Nephron (organoid): ENCODE measurements at regions not wholly inside any gene's neighbourhood (a gene's known extent, or its start where the extent isn't known, plus 50 kb on each side); places are given as distances from the start of the nearest gene placed in this dataset.

Experiments used
- H3K27ac Mint-ChIP-seq, 3 experiments: 2 replicates each; pipeline ENCODE4 v1.8.0; 2020; ENCODE audit warnings: mixed read lengths in 3 of 3, mild to moderate bottlenecking in 2 of 3, moderate library complexity in 1 of 3
- H3K27me3 Mint-ChIP-seq: 2 replicates; pipeline ENCODE4 v1.8.0; 2021; ENCODE audit warnings: low read depth, mild to moderate bottlenecking, moderate library complexity, mixed read lengths
- H3K36me3 Mint-ChIP-seq: 2 replicates; pipeline ENCODE4 v1.8.0; 2020; ENCODE audit warnings: low read depth, mixed read lengths
- H3K4me1 Mint-ChIP-seq: 2 replicates; pipeline ENCODE4 v1.8.0; 2020; ENCODE audit warnings: mixed read lengths
- H3K4me3 Mint-ChIP-seq, 3 experiments: 2 replicates each; pipeline ENCODE4 v1.8.0; 2020; ENCODE audit warnings: mild to moderate bottlenecking in 3 of 3, mixed read lengths in 3 of 3, moderate library complexity in 2 of 3
- H3K9me3 Mint-ChIP-seq: 2 replicates; pipeline ENCODE4 v1.8.0; 2020; ENCODE audit warnings: mixed read lengths
- TF ChIP-seq, protein P1 (sequence below), 3 experiments: fragments of 200-600 bp; sonication (generic); IDR thresholded peaks; one replicate each; pipeline ENCODE4 v1.5.0; 2021; ENCODE audit warnings: antibody characterized with exemption in 3 of 3; ENCODE audit not compliant: unreplicated experiment in 3 of 3

DNA sequence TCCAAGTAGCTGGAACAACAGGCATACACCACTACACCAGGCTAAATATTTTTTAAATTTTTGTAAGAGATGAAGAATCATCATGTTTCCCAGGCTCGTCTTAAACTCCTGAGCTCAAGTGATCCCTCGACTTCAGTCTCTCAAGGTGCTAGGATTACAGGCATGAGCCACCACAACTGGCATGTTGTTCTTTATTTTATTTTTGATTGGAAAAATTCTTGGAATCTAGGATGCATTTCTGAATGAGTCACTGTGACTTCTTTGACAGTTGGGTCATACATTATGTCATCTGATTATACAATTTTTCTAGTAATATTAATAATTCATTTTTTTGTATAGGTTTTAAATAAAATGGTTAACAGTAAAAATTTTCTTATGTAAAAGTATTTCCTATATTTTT, 870.2 kb downstream of the SI start:
- Mint-ChIP-seq H3K4me3 (no peak overlapping the region), H3K36me3 (no peaks in the 10 kb centered on the region), H3K27ac (no peak overlapping the region), H3K9me3 (no peaks in the 10 kb centered on the region), H3K27me3 (no peaks in the 10 kb centered on the region), H3K4me1 (no peaks in the 10 kb centered on the region)
- TF ChIP-seq, protein P1, sequence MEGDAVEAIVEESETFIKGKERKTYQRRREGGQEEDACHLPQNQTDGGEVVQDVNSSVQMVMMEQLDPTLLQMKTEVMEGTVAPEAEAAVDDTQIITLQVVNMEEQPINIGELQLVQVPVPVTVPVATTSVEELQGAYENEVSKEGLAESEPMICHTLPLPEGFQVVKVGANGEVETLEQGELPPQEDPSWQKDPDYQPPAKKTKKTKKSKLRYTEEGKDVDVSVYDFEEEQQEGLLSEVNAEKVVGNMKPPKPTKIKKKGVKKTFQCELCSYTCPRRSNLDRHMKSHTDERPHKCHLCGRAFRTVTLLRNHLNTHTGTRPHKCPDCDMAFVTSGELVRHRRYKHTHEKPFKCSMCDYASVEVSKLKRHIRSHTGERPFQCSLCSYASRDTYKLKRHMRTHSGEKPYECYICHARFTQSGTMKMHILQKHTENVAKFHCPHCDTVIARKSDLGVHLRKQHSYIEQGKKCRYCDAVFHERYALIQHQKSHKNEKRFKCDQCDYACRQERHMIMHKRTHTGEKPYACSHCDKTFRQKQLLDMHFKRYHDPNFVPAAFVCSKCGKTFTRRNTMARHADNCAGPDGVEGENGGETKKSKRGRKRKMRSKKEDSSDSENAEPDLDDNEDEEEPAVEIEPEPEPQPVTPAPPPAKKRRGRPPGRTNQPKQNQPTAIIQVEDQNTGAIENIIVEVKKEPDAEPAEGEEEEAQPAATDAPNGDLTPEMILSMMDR (IDR thresholded peaks at IDR 0.05; ENCODE audit: unreplicated experiment in 3 of 3) = no peak

DNA sequence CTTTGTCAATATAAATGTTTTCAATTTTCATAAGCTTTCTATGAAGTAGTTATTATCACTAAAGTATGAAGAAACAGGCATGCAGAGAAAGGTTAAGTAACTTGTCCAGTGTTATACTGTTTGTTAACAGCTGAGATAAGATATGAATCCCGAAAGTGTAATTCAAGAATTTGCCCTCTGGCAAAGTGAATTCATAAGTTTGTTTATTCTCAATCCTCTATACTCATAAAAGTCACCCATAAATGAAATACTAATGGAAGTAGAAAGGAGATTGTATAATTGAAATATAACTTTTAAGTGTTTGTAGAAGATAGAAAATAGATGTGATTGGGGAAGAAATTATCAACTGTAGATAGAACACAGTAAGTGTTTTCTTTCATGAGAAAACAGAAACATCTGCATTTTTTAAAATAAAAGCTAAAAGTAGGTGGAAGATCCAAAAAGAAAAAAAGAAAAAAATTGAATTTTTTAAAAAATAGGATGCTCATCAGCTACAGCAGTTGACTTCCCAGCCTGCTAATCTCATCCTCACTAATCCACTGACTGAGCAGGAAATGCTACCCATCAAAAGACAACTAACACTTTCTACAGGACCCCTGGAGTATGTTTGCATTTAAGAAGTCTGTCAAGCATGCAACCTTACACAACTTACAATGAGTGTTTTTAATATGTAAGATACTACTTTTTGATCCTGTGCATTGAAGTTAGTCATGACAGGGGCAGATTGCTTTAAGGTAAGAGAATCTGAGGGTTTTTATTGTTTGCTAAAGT, 878.1 kb downstream of the SI start:
- Mint-ChIP-seq H3K4me1 (no peaks in the 10 kb centered on the region), H3K36me3 (no peaks in the 10 kb centered on the region), H3K27ac (no peak overlapping the region), H3K27me3 (no peaks in the 10 kb centered on the region), H3K4me3 (no peak overlapping the region), H3K9me3 (no peaks in the 10 kb centered on the region)
- TF ChIP-seq, protein P1 (IDR thresholded peaks at IDR 0.05; ENCODE audit: unreplicated experiment in 3 of 3) = no peak

GRCh38 chr3:164196477-164196876, 881.8 kb downstream of the SI start:
- Mint-ChIP-seq H3K4me1 (no peaks in the 10 kb centered on the region), H3K27me3 (no peaks in the 10 kb centered on the region), H3K9me3 (no peaks in the 10 kb centered on the region), H3K4me3 (no peak overlapping the region), H3K36me3 (no peaks in the 10 kb centered on the region), H3K27ac (no peak overlapping the region)
- TF ChIP-seq, protein P1 (IDR thresholded peaks at IDR 0.05; ENCODE audit: unreplicated experiment in 3 of 3) = no peak

DNA sequence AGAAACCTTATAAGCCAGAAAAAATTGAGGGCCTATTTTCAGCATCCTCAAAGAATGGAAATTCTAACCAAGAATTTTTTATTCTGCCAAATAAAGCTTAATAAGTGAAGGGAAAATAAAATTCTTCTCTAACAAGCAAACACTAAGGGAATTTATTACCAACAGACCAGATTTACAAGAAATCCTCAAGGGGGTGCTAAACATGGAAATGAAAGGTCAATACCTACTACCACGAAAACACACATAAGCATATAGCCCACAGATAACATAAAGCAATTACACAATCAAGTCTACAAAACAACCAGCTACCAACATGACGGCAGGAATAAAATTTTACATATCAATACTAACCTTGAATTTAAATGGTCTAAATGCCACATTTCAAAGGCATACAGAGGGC, 883.5 kb downstream of the SI start:
- Mint-ChIP-seq H3K9me3 (no peaks in the 10 kb centered on the region), H3K4me1 (no peaks in the 10 kb centered on the region), H3K27me3 (no peaks in the 10 kb centered on the region), H3K4me3 (no peak overlapping the region), H3K36me3 (no peaks in the 10 kb centered on the region), H3K27ac (no peak overlapping the region)
- TF ChIP-seq, protein P1 (IDR thresholded peaks at IDR 0.05; ENCODE audit: unreplicated experiment in 3 of 3) = no peak

- Mint-ChIP-seq H3K4me1 (no peaks in the 10 kb centered on the region), H3K36me3 (no peaks in the 10 kb centered on the region), H3K4me3 (no peak overlapping the region), H3K9me3 (no peaks in the 10 kb centered on the region), H3K27me3 (no peaks in the 10 kb centered on the region), H3K27ac (no peak overlapping the region)
- TF ChIP-seq, protein P1 (IDR thresholded peaks at IDR 0.05; ENCODE audit: unreplicated experiment in 3 of 3) = no peak
Measured at GRCh38 chr3:164192974-164193373, 885.3 kb downstream of the SI start.

DNA sequence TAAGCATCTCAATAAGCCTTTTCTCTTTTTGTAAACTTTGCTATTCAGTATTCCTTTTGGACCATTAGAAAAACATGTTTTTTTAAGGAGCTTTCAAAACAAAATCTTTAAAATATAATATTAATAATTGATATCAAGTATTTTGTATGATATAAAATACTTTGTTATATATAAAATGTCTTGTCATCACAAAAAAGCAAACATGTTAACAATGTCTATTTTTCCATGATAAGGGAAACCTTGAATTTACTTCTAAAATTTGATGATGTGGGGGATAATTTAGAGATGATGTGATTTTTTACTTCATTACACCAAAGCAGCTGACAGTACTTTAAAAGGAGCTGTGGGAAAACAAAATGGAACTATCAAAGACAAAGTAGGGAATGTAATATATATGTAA, 887.7 kb downstream of the SI start:
- Mint-ChIP-seq H3K4me3 (no peak overlapping the region), H3K9me3 (peaks cover 2% of the 10 kb centered on the region), H3K27me3 (no peaks in the 10 kb centered on the region), H3K4me1 (no peaks in the 10 kb centered on the region), H3K27ac (no peak overlapping the region), H3K36me3 (no peaks in the 10 kb centered on the region)
- TF ChIP-seq, protein P1 (IDR thresholded peaks at IDR 0.05; ENCODE audit: unreplicated experiment in 3 of 3) = no peak
